C4-2B (cell line): ENCODE measurements at regions not wholly inside any gene's neighbourhood (a gene's known extent, or its start where the extent isn't known, plus 50 kb on each side); places are given as distances from the start of the nearest gene placed in this dataset.

ENCODE experiments used
- H3K27ac ChIP-seq: fragments of 450-650 bp; 2 replicates; pipeline ENCODE4 v1.5.1; 2017
- CTCF ChIP-seq: fragments of 450-650 bp; conservative IDR thresholded peaks from 2 replicates; pipeline ENCODE4 v1.5.1; 2017; ENCODE audit warnings: mild to moderate bottlenecking
- ZFX ChIP-seq: fragments of 450-650 bp; IDR thresholded peaks from 2 replicates; pipeline ENCODE4 v1.6.1; 2017

DNA sequence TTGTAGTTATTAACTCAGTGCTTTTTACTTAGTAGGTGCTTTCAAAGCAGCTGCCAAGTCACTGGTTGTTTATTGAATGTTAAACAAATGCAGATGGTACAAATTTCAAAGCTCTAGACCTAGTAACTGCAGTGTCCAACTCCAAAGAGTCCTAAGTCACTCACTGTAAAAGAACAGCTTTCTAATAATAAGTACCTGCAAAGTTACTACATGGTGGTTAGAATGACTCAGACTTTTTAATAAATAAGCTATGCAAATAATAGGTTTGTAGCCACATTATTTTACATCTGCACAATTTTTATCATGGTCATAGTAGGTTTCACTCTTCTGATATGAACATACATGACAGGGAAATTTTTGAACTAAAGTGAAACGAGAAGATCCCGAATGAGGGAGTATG is 1620.4 kb upstream of the CELF4 start:
- no peak overlapping the region for H3K27ac ChIP-seq
- TF ChIP-seq CTCF (no peak), ZFX (no peak)

DNA sequence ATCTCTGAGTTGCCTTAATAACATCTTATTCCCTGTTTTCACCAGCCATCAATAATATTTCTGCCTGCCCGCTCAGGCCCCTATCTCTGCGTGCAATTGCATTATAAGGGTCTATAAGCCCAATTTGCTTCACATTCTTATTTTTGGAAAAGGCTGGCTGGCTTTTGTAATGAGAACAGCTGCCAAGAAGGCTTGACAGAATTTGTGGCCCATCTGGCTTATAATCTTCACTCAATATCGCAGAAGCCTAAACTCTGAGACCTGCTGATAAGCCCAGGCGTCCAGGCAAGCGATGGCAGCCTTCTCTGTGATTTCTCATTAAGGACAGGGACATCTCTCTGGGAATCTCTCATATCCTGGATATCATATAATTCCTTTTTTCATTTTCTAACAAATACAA is 1618.6 kb upstream of the CELF4 start:
- H3K27ac ChIP-seq, result no peak overlapping the region
- TF ChIP-seq ZFX (no peak), CTCF (no peak)

GRCh38 chr18:39178166-39178565 is 1612.6 kb upstream of the CELF4 start:
- TF ChIP-seq CTCF, result no peak
- no peak for TF ChIP-seq ZFX
- H3K27ac ChIP-seq, result no peak overlapping the region

GRCh38 chr18:39172695-39173421 is 1607.3 kb upstream of the CELF4 start:
- no peak for TF ChIP-seq ZFX
- TF ChIP-seq CTCF, result no peak
- no peak overlapping the region for H3K27ac ChIP-seq

- TF ChIP-seq CTCF (no peak), ZFX (no peak)
- no peak overlapping the region for H3K27ac ChIP-seq
Measured at GRCh38 chr18:39168723-39169122, 1603.1 kb upstream of the CELF4 start.

DNA sequence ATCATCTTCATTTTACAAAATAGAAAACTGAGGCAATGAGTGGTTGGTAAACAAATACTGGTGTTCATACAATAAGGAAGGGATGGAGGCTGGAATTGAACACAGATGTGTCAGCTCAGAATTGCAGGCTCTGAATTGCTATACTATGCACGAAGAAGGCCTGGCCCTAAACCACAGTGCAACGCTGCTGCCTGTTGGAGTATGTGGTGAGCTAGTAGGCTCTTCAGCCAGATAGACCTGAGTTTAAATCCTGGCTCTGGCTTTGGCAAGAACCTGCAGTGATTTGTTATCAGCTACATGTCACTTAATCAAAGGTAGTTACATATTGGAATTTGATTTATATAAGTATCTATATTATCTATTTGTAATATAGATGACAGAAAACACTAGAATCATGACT is 1602.4 kb upstream of the CELF4 start:
- no peak for TF ChIP-seq CTCF
- no peak for TF ChIP-seq ZFX
- no peak overlapping the region for H3K27ac ChIP-seq

GRCh38 chr18:39166776-39167175 is 1601.2 kb upstream of the CELF4 start:
- no peak overlapping the region for H3K27ac ChIP-seq
- TF ChIP-seq ZFX (no peak), CTCF (no peak)
